RWPE2 (cell line): ENCODE measurements at regions not wholly inside any gene's neighbourhood (a gene's known extent, or its start where the extent isn't known, plus 50 kb on each side); places are given as distances from the start of the nearest gene placed in this dataset.

Experiments used
- ATAC-seq: fragments of 200-7000 bp; cut with Tn5 transposase; 3 replicates; pipeline ENCODE4 v1.9.1; 2021; ENCODE audit warnings: low read depth
- DNase-seq: peaks from one replicate; pipeline ENCODE4 v3.0.0-alpha.2; 2020; ENCODE audit warnings: low spot score
- H3K27ac ChIP-seq: fragments of 450-650 bp; 2 replicates; pipeline ENCODE4 v1.5.1; 2017; ENCODE audit warnings: mild to moderate bottlenecking; ENCODE audit not compliant: poor library complexity, severe bottlenecking
- H3K27me3 ChIP-seq: fragments of 250-450 bp; sonication (Bioruptor Pico); 2 replicates; pipeline ENCODE4 v1.5.1; 2021; ENCODE audit warnings: mild to moderate bottlenecking, moderate library complexity; ENCODE audit not compliant: insufficient read depth, poor library complexity, severe bottlenecking
- H3K36me3 ChIP-seq: fragments of 250-450 bp; sonication (Bioruptor Pico); 2 replicates; pipeline ENCODE4 v1.5.1; 2020; ENCODE audit warnings: low read depth, mild to moderate bottlenecking, moderate library complexity
- H3K4me1 ChIP-seq: fragments of 250-450 bp; sonication (Bioruptor Pico); 2 replicates; pipeline ENCODE4 v1.5.1; 2021; ENCODE audit warnings: mild to moderate bottlenecking, moderate library complexity; ENCODE audit not compliant: insufficient read depth, poor library complexity, severe bottlenecking
- H3K4me3 ChIP-seq: fragments of 250-450 bp; sonication (Bioruptor Pico); 2 replicates; pipeline ENCODE4 v1.5.1; 2021; ENCODE audit warnings: mild to moderate bottlenecking, moderate library complexity; ENCODE audit not compliant: severe bottlenecking
- H3K9me3 ChIP-seq: fragments of 250-450 bp; sonication (Bioruptor Pico); 2 replicates; pipeline ENCODE4 v1.5.1; 2021; ENCODE audit warnings: mild to moderate bottlenecking, moderate library complexity; ENCODE audit not compliant: severe bottlenecking
- TF ChIP-seq, protein P1 (sequence below): fragments of 450-650 bp; IDR thresholded peaks from one replicate; pipeline ENCODE4 v1.5.1; 2017; ENCODE audit warnings: mild to moderate bottlenecking, moderate library complexity; ENCODE audit not compliant: poor library complexity, severe bottlenecking

DNA sequence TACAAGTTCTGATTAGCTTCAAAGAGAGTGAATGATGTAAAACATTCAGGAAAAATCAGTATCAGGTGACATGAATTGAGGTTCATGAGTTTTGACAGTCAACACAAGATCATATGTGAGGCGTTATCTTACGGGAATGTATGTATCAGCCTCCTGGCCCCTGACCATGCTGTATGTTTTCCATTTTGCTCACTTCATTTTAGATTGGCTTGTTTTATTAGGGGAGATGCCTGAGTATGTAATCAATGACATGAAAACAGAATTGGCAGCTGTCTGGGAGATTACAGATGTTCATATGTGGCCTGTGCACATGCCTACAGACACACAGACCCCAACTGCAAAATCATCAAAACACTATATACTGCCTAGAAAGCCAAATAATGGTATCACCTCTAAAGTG lies 168.5 kb upstream of the RND3 start:
- Histone ChIP-seq H3K27ac (no peak overlapping the region), H3K4me3 (no peak overlapping the region), H3K36me3 (no peaks in the 10 kb centered on the region), H3K4me1 (no peaks in the 10 kb centered on the region), H3K27me3 (no peaks in the 10 kb centered on the region), H3K9me3 (no peaks in the 10 kb centered on the region)
- ATAC-seq (no peak), DNase-seq (no peak)
- TF ChIP-seq, protein P1, sequence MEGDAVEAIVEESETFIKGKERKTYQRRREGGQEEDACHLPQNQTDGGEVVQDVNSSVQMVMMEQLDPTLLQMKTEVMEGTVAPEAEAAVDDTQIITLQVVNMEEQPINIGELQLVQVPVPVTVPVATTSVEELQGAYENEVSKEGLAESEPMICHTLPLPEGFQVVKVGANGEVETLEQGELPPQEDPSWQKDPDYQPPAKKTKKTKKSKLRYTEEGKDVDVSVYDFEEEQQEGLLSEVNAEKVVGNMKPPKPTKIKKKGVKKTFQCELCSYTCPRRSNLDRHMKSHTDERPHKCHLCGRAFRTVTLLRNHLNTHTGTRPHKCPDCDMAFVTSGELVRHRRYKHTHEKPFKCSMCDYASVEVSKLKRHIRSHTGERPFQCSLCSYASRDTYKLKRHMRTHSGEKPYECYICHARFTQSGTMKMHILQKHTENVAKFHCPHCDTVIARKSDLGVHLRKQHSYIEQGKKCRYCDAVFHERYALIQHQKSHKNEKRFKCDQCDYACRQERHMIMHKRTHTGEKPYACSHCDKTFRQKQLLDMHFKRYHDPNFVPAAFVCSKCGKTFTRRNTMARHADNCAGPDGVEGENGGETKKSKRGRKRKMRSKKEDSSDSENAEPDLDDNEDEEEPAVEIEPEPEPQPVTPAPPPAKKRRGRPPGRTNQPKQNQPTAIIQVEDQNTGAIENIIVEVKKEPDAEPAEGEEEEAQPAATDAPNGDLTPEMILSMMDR, result no peak

DNA sequence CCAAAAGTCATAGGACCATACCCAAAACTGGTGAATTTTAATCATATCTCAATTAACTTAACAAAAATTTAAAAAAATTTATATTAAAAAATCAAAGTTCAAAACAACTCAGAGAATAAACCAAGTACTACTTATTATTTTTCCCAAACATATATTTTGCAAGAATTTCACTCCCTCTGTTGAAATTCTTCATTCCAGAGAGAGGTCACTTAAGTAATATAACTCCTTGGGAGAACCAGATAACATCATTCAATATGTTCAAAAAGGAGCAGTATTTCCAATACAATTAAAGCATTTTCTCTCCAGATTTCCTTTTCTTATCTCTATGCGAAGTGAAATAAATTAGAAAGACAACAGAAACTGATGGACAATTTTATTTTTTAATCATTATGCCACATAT lies 165.9 kb upstream of the RND3 start:
- no peak for ATAC-seq
- TF ChIP-seq, protein P1, result no peak
- Histone ChIP-seq H3K4me3 (no peak overlapping the region), H3K27ac (no peak overlapping the region), H3K36me3 (no peaks in the 10 kb centered on the region), H3K27me3 (no peaks in the 10 kb centered on the region), H3K4me1 (no peaks in the 10 kb centered on the region), H3K9me3 (no peaks in the 10 kb centered on the region)
- no peak for DNase-seq

DNA sequence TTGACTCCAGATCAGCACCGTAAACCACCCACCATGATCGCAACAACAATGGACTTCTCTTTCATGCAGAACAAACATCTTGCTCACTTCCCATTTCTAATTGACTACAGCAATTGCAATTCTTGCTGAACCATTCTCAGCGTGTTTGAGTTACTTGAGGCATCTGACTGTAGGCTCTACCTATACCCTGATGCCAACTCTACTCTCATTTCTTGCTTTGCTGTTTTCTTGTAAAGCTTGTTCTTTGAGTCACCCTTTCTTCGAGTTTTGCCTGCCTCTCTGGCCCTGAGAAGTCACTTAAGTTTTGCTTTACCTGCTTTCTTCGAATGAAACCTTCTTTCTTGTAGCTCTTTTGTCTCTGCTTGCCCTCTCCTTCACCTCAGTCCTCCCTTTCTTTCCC lies 160.5 kb upstream of the RND3 start:
- TF ChIP-seq, protein P1, result no peak
- H3K9me3 ChIP-seq, result no peaks in the 10 kb centered on the region
- ATAC-seq (no peak), DNase-seq (no peak)
- no peak overlapping the region for H3K27ac ChIP-seq
- no peaks in the 10 kb centered on the region for H3K36me3 ChIP-seq
- H3K4me3 ChIP-seq, result no peak overlapping the region
- H3K4me1 ChIP-seq, result peaks cover 17% of the 10 kb centered on the region
- no peaks in the 10 kb centered on the region for H3K27me3 ChIP-seq

DNA sequence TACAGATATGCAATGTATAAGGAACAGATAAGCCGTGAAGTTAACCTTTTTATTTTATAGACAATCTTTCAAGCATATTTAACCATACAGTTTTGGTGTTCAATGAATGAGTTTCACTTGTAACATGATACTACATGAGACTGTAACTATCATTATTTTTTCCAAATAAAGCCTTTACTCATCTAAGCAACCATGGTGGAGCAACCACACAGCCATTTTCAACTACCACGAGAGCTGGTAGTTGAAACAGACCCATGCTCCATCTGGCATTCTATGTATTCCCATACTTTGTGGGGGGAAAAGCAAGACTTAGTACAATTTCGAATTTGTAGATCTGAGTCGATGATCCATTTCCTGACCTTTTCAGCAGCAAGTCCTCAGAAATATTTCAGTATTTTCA lies 159.3 kb upstream of the RND3 start:
- H3K4me3 ChIP-seq, result no peak overlapping the region
- ATAC-seq, result no peak
- no peaks in the 10 kb centered on the region for H3K27me3 ChIP-seq
- no peaks in the 10 kb centered on the region for H3K9me3 ChIP-seq
- H3K4me1 ChIP-seq, result peaks cover 17% of the 10 kb centered on the region
- H3K36me3 ChIP-seq, result no peaks in the 10 kb centered on the region
- no peak for DNase-seq
- TF ChIP-seq, protein P1, result no peak
- no peak overlapping the region for H3K27ac ChIP-seq

DNA sequence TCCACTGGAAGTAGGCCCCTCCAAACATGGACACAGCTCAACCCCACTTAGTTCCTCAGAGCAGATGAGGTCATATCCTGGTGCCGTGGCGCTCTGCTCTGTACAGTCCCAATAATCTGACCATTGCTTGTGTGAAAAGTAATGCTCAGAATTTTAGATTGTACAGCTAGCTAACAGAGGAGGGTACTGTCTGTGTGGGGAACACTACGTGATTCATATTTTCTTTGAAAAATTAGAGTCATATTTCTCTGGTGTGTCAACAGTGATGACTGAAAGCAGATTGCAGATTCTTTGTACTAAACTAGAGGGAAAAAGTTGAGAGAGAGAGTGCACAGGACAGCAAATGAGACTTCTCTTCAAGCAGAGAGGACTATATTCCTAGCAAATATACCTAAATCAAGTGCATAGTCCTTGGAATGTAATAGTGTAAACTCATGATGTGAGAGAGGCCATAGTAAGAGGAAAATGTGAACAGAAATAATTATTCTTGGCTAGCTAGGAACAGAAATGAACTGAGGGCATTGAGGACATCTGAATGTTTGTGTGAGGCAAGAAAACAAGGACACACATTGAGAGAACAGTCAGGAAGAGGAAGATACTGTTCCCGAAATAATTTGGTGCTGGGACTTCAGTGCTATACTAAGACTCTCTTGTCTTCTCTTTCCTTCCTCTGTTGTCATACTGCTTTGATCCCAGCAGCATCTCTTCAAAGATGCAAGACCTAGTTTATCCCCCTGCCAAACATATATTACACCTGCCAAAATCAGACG lies 157.0 kb upstream of the RND3 start:
- TF ChIP-seq, protein P1, result no peak
- Histone ChIP-seq H3K27me3 (no peaks in the 10 kb centered on the region), H3K4me1 (peaks cover 17% of the 10 kb centered on the region), H3K4me3 (no peak overlapping the region), H3K27ac (peak overlapping the region; percentile 76), H3K36me3 (no peaks in the 10 kb centered on the region), H3K9me3 (no peaks in the 10 kb centered on the region)
- DNase-seq, result no peak
- ATAC-seq, result peak; percentile 98
